WTC11 (cell line): ENCODE measurements at regions not wholly inside any gene's neighbourhood (a gene's known extent, or its start where the extent isn't known, plus 50 kb on each side); places are given as distances from the start of the nearest gene placed in this dataset.

Experiments
- ATAC-seq: fragments of 200-7000 bp; cut with Tn5 transposase; 2 replicates; pipeline ENCODE4 v1.10.0; 2021; ENCODE audit warnings: mild to moderate bottlenecking, moderate library complexity
- CTCF ChIA-PET: fragments of 300-600 bp; sonication (Branson Sonifier 250); formaldehyde crosslinking; loops from one replicate; lab custom pipeline; 2021; ENCODE audit warnings: antibody characterized with exemption; lab: Charles Lee
- POLR2A ChIA-PET: fragments of 350-600 bp; sonication (Branson Sonifier 250); formaldehyde crosslinking; loops from one replicate; lab custom pipeline; 2021; ENCODE audit warnings: antibody characterized with exemption; lab: Charles Lee
- DNase-seq: peaks from one replicate; pipeline ENCODE4 v3.0.0; 2021; ENCODE audit warnings: low spot score
- H3K27ac Mint-ChIP-seq: 2 replicates; pipeline ENCODE4 v1.8.0; 2021; ENCODE audit warnings: mixed read lengths
- H3K27me3 Mint-ChIP-seq: 2 replicates; pipeline ENCODE4 v1.8.0; 2021; ENCODE audit warnings: low read depth, mild to moderate bottlenecking, moderate library complexity, mixed read lengths
- H3K36me3 Mint-ChIP-seq: 2 replicates; pipeline ENCODE4 v1.8.0; 2021; ENCODE audit warnings: mixed read lengths
- H3K4me1 Mint-ChIP-seq: 2 replicates; pipeline ENCODE4 v1.8.0; 2022; ENCODE audit warnings: mixed read lengths
- H3K4me3 Mint-ChIP-seq: 2 replicates; pipeline ENCODE4 v1.8.0; 2021; ENCODE audit warnings: mild to moderate bottlenecking, moderate library complexity, mixed read lengths
- H3K9me3 Mint-ChIP-seq: 2 replicates; pipeline ENCODE4 v1.8.0; 2021; ENCODE audit warnings: mixed read lengths
- CDX4 ChIP-seq: fragments of 250-450 bp; sonication (Bioruptor Pico); IDR thresholded peaks from 2 replicates; pipeline ENCODE4 v1.9.0; 2021; ENCODE audit warnings: moderate library complexity, mild to moderate bottlenecking, inconsistent platforms, borderline replicate concordance
- CREB1 ChIP-seq: sonication (generic); formaldehyde crosslinking; IDR thresholded peaks from 2 replicates; pipeline ENCODE4 v1.8.0; 2023; ENCODE audit warnings: mild to moderate bottlenecking, missing genetic modification reagents
- E2F1 ChIP-seq: sonication (generic); formaldehyde crosslinking; IDR thresholded peaks from 2 replicates; pipeline ENCODE4 v1.8.0; 2022; ENCODE audit warnings: mild to moderate bottlenecking, missing genetic modification reagents
- E2F4 ChIP-seq: sonication (generic); formaldehyde crosslinking; IDR thresholded peaks from 2 replicates; pipeline ENCODE4 v1.8.1; 2022; ENCODE audit warnings: low read depth, mild to moderate bottlenecking, moderate library complexity, missing genetic modification reagents, borderline replicate concordance
- ELF4 ChIP-seq: sonication (generic); formaldehyde crosslinking; IDR thresholded peaks from 2 replicates; pipeline ENCODE4 v1.8.1; 2022; ENCODE audit warnings: low read depth, mild to moderate bottlenecking, moderate library complexity, missing genetic modification reagents
- ETV6 ChIP-seq: sonication (generic); formaldehyde crosslinking; IDR thresholded peaks from 2 replicates; pipeline ENCODE4 v1.8.1; 2022; ENCODE audit warnings: mild to moderate bottlenecking, missing genetic modification reagents
- JAZF1 ChIP-seq: fragments of 250-450 bp; sonication (Bioruptor Pico); IDR thresholded peaks from 2 replicates; pipeline ENCODE4 v1.9.0; 2021; ENCODE audit warnings: moderate library complexity, mild to moderate bottlenecking, inconsistent platforms
- MLX ChIP-seq: sonication (generic); formaldehyde crosslinking; IDR thresholded peaks from 2 replicates; pipeline ENCODE4 v1.8.1; 2023; ENCODE audit warnings: mild to moderate bottlenecking, missing genetic modification reagents, moderate library complexity
- NFE2L1 ChIP-seq: sonication (generic); formaldehyde crosslinking; IDR thresholded peaks from 2 replicates; pipeline ENCODE4 v1.8.1; 2023; ENCODE audit warnings: missing genetic modification reagents
- NFYB ChIP-seq: sonication (generic); formaldehyde crosslinking; conservative IDR thresholded peaks from 2 replicates; pipeline ENCODE4 v1.8.0; 2022; ENCODE audit warnings: low read depth, missing genetic modification reagents
- SP1 ChIP-seq: sonication (generic); formaldehyde crosslinking; conservative IDR thresholded peaks from 2 replicates; pipeline ENCODE4 v1.8.1; 2022; ENCODE audit warnings: missing genetic modification reagents
- TEAD1 ChIP-seq: sonication (generic); formaldehyde crosslinking; IDR thresholded peaks from 2 replicates; pipeline ENCODE4 v1.8.0; 2022; ENCODE audit warnings: mild to moderate bottlenecking, missing genetic modification reagents
- USF1 ChIP-seq: sonication (generic); formaldehyde crosslinking; IDR thresholded peaks from 2 replicates; pipeline ENCODE4 v1.8.0; 2022; ENCODE audit warnings: mild to moderate bottlenecking, missing genetic modification reagents
- ZNF263 ChIP-seq: sonication (generic); formaldehyde crosslinking; IDR thresholded peaks from 2 replicates; pipeline ENCODE4 v1.8.1; 2022; ENCODE audit warnings: low read depth, mild to moderate bottlenecking, moderate library complexity, missing genetic modification reagents
- ZNF281 ChIP-seq: sonication (generic); formaldehyde crosslinking; IDR thresholded peaks from 2 replicates; pipeline ENCODE4 v1.8.0; 2023; ENCODE audit warnings: mild to moderate bottlenecking, missing genetic modification reagents
- ZNF416 ChIP-seq: fragments of 250-450 bp; sonication (Bioruptor Pico); IDR thresholded peaks from 2 replicates; pipeline ENCODE4 v1.9.0; 2021; ENCODE audit warnings: mild to moderate bottlenecking, inconsistent platforms
- ZNF425 ChIP-seq: fragments of 250-450 bp; sonication (Bioruptor Pico); conservative IDR thresholded peaks from 2 replicates; pipeline ENCODE4 v1.9.0; 2021; ENCODE audit warnings: mild to moderate bottlenecking
- ZNF532 ChIP-seq: fragments of 250-450 bp; sonication (Bioruptor Pico); IDR thresholded peaks from 2 replicates; pipeline ENCODE4 v1.9.0; 2021; ENCODE audit warnings: mild to moderate bottlenecking, borderline replicate concordance
- ZNF671 ChIP-seq: fragments of 250-450 bp; sonication (Bioruptor Pico); IDR thresholded peaks from 2 replicates; pipeline ENCODE4 v1.8.0; 2021; ENCODE audit warnings: mild to moderate bottlenecking

- ChIA-PET CTCF (no interaction called here), POLR2A (no interaction called here)
- Mint-ChIP-seq H3K27ac (no peak overlapping the region), H3K4me3 (no peak overlapping the region), H3K27me3 (no peaks in the 10 kb centered on the region; the same call in 1 of the 2 replicates), H3K9me3 (peaks cover 4% of the 10 kb centered on the region; the same call in 1 of the 2 replicates), H3K4me1 (no peaks in the 10 kb centered on the region; the same call in 1 of the 2 replicates), H3K36me3 (no peaks in the 10 kb centered on the region)
- TF ChIP-seq E2F4 (CRISPR knock-in tag) (no peak), MLX (CRISPR knock-in tag) (no peak), ZNF425 (no peak), ZNF532 (CRISPR knock-in tag) (no peak), ELF4 (CRISPR knock-in tag) (no peak), E2F1 (CRISPR knock-in tag) (no peak), CREB1 (CRISPR knock-in tag) (no peak), ZNF263 (CRISPR knock-in tag) (no peak)
- ATAC-seq = no peak
- DNase-seq = no peak
These were observed 893.1 kb upstream of the CELF4 start for GRCh38 chr18:38458698-38459097.

GRCh38 chr18:38456253-38456652 is 890.7 kb upstream of the CELF4 start:
- DNase-seq = no peak
- Mint-ChIP-seq H3K4me1 (peaks cover 5% of the 10 kb centered on the region; the same call in 1 of the 2 replicates), H3K4me3 (no peak overlapping the region), H3K36me3 (no peaks in the 10 kb centered on the region), H3K9me3 (no peaks in the 10 kb centered on the region), H3K27ac (no peak overlapping the region), H3K27me3 (no peaks in the 10 kb centered on the region; the same call in 1 of the 2 replicates)
- no peak for TF ChIP-seq ZNF281 (CRISPR knock-in tag)
- no peak for TF ChIP-seq ZNF671 (CRISPR knock-in tag)
- no peak for TF ChIP-seq ZNF416 (CRISPR knock-in tag)
- no peak for TF ChIP-seq CDX4 (CRISPR knock-in tag)
- no peak for TF ChIP-seq E2F1 (CRISPR knock-in tag)
- TF ChIP-seq NFYB (CRISPR knock-in tag) = no peak
- TF ChIP-seq JAZF1 (CRISPR knock-in tag) = no peak
- TF ChIP-seq NFE2L1 (CRISPR knock-in tag) = no peak
- no peak for TF ChIP-seq USF1 (CRISPR knock-in tag)
- TF ChIP-seq SP1 (CRISPR knock-in tag) = no peak
- no peak for TF ChIP-seq TEAD1 (CRISPR knock-in tag)
- no peak for TF ChIP-seq ETV6 (CRISPR knock-in tag)
- CTCF ChIA-PET = no interaction called here
- POLR2A ChIA-PET = no interaction called here
- no peak for ATAC-seq
